ENCODE measurements at regions not wholly inside any gene's neighbourhood (a gene's known extent, or its start where the extent isn't known, plus 50 kb on each side); places are given as distances from the start of the nearest gene placed in this dataset.
"Not testable (repeated sequence)": the region's sequence is repeated elsewhere in the genome, so short reads cannot be mapped to it uniquely, and the experiment has no call there.

- peak; percentile 61 for DNase-seq (ENCODE audit: low read depth)
Measured at GRCh38 chr11:130979386-130979972, 63.2 kb upstream of the SNX19 start.

- DNase-seq (ENCODE audit: low read depth): no peak
Measured at GRCh38 chr11:130980071-130980862, 64.0 kb upstream of the SNX19 start.

GRCh38 chr11:130984241-130984640, 68.0 kb upstream of the SNX19 start:
- DNase-seq (ENCODE audit: low read depth): not testable (repeated sequence)

- DNase-seq (ENCODE audit: low read depth): no peak
Measured at GRCh38 chr11:130992788-130993187, 76.5 kb upstream of the SNX19 start.

GRCh38 chr11:130994043-130994442, 77.8 kb upstream of the SNX19 start:
- DNase-seq (ENCODE audit: low read depth): no peak

GRCh38 chr11:130995266-130995665, 79.0 kb upstream of the SNX19 start:
- DNase-seq (ENCODE audit: low read depth): no peak

GRCh38 chr11:130997278-130997677, 81.0 kb upstream of the SNX19 start:
- DNase-seq (ENCODE audit: low read depth): no peak

- peak; percentile 25 for DNase-seq (ENCODE audit: low read depth)
Measured at GRCh38 chr11:130999086-130999485, 82.8 kb upstream of the SNX19 start.

- peak; percentile 98 for DNase-seq (ENCODE audit: low read depth)
Measured at GRCh38 chr11:130999992-131000770, 83.9 kb upstream of the SNX19 start.

- no peak for DNase-seq (ENCODE audit: low read depth)
Measured at GRCh38 chr11:131002145-131002544, 85.9 kb upstream of the SNX19 start.

- DNase-seq (ENCODE audit: low read depth): no peak
Measured at GRCh38 chr11:131005829-131006228, 89.5 kb upstream of the SNX19 start.

- DNase-seq (ENCODE audit: low read depth): peak; percentile 55
Measured at GRCh38 chr11:131025020-131025419, 108.7 kb upstream of the SNX19 start.

- no peak for DNase-seq (ENCODE audit: low read depth)
Measured at GRCh38 chr11:131025421-131026125, 109.3 kb upstream of the SNX19 start.

- no peak for DNase-seq (ENCODE audit: low read depth)
Measured at GRCh38 chr11:131027491-131027890, 111.2 kb upstream of the SNX19 start.

- peak; percentile 94 for DNase-seq (ENCODE audit: low read depth)
Measured at GRCh38 chr11:131033151-131033651, 116.9 kb upstream of the SNX19 start.

- no peak for DNase-seq (ENCODE audit: low read depth)
Measured at GRCh38 chr11:131036514-131036913, 120.2 kb upstream of the SNX19 start.

- DNase-seq (ENCODE audit: low read depth): peak; percentile 13
Measured at GRCh38 chr11:131037873-131038272, 121.6 kb upstream of the SNX19 start.

GRCh38 chr11:131038597-131038996, 122.3 kb upstream of the SNX19 start:
- DNase-seq (ENCODE audit: low read depth): peak; percentile 56

GRCh38 chr11:131041331-131042040, 125.2 kb upstream of the SNX19 start:
- no peak for DNase-seq (ENCODE audit: low read depth)

- no peak for DNase-seq (ENCODE audit: low read depth)
Measured at GRCh38 chr11:131042041-131042390, 125.7 kb upstream of the SNX19 start.

- no peak for DNase-seq (ENCODE audit: low read depth)
Measured at GRCh38 chr11:131043251-131043650, 127.0 kb upstream of the SNX19 start.

- DNase-seq (ENCODE audit: low read depth): no peak
Measured at GRCh38 chr11:131044851-131045250, 128.6 kb upstream of the SNX19 start.

Data from ELR (cell line).